Sigmoid colon (tissue), 4 donors: ENCODE measurements at regions not wholly inside any gene's neighbourhood (a gene's known extent, or its start where the extent isn't known, plus 50 kb on each side); places are given as distances from the start of the nearest gene placed in this dataset.

Experiments
- EP300 ChIP-seq, 4 donors: sonication (generic); formaldehyde crosslinking; IDR thresholded peaks; one replicate each; pipeline ENCODE4 v1.6.1; 2017; ENCODE audit warnings: antibody characterized with exemption in 4 of 4
- POLR2A ChIP-seq, 2 donors: fragments of 450-650 bp; IDR thresholded peaks; one replicate each; pipeline ENCODE4 v1.6.1; 2016; ENCODE audit warnings: antibody characterized with exemption in 2 of 2, mild to moderate bottlenecking in 2 of 2, moderate library complexity in 2 of 2
- POLR2AphosphoS5 ChIP-seq, 4 donors: sonication (generic); formaldehyde crosslinking; IDR thresholded peaks; one replicate each; pipeline ENCODE4 v1.6.1; 2017; ENCODE audit warnings: antibody characterized with exemption in 4 of 4
- TF ChIP-seq, protein P1 (sequence below), 4 experiments: fragments of 450-650 bp in 3 of 4; fragments of 200-600 bp in 1 of 4; IDR thresholded peaks; one replicate each; pipeline ENCODE4 v1.5.1; 2016 to 2019; ENCODE audit warnings: antibody characterized with exemption in 4 of 4, mild to moderate bottlenecking in 3 of 4, moderate library complexity in 2 of 4

DNA sequence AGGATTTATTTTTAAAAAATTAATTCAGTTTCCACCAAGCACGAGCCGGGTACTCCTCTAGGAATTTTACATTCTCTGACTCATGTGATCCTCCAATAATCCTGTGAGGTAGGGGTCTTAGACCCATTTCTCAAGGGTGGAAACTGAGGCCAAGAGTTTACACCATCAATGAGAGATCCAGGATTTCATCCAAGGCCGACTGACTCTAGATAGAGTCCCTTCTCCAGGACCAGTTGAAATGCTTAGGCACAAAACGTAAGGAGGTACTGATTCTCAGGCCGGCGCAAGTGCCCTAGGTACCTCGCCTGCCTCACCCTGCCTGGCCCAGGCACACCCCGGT lies 95.7 kb upstream of the DUSP5 start:
- TF ChIP-seq, protein P1, sequence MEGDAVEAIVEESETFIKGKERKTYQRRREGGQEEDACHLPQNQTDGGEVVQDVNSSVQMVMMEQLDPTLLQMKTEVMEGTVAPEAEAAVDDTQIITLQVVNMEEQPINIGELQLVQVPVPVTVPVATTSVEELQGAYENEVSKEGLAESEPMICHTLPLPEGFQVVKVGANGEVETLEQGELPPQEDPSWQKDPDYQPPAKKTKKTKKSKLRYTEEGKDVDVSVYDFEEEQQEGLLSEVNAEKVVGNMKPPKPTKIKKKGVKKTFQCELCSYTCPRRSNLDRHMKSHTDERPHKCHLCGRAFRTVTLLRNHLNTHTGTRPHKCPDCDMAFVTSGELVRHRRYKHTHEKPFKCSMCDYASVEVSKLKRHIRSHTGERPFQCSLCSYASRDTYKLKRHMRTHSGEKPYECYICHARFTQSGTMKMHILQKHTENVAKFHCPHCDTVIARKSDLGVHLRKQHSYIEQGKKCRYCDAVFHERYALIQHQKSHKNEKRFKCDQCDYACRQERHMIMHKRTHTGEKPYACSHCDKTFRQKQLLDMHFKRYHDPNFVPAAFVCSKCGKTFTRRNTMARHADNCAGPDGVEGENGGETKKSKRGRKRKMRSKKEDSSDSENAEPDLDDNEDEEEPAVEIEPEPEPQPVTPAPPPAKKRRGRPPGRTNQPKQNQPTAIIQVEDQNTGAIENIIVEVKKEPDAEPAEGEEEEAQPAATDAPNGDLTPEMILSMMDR (IDR thresholded peaks at IDR 0.05) = no peak
- TF ChIP-seq POLR2A (IDR thresholded peaks at IDR 0.05) = no peak
- no peak for TF ChIP-seq POLR2AphosphoS5 (IDR thresholded peaks at IDR 0.05)
- TF ChIP-seq EP300 (IDR thresholded peaks at IDR 0.05) = no peak
